A549 (cell line): ENCODE measurements at regions not wholly inside any gene's neighbourhood (a gene's known extent, or its start where the extent isn't known, plus 50 kb on each side); places are given as distances from the start of the nearest gene placed in this dataset.

Source experiments
- ATAC-seq, 2 experiments: fragments of 200-7000 bp in 1 of 2; fragments of >200 bp in 1 of 2; cut with Nextera tagmentation in 1 of 2; cut with Tn5 transposase in 1 of 2; 3 replicates each; pipeline versions ENCODE4 v1.8.0 to v1.9.1; 2018 to 2020; ENCODE audit warnings: mild to moderate bottlenecking in 1 of 2, moderate library complexity in 1 of 2
- CTCF ChIA-PET: fragments of 300-600 bp; sonication (Branson Sonifier 250); formaldehyde crosslinking; extraction: SDS; loops from one replicate; lab custom pipeline; 2021; ENCODE audit warnings: antibody characterized with exemption, inconsistent platforms; lab: Yijun Ruan, JAX
- POLR2A ChIA-PET: fragments of 350-600 bp; formaldehyde crosslinking; extraction: SDS; loops from one replicate; lab custom pipeline; 2021; ENCODE audit warnings: antibody characterized with exemption, inconsistent platforms; lab: Yijun Ruan, JAX
- DNase-seq, 2 experiments: peaks; one replicate each; pipeline versions ENCODE4 v3.0.0 to v3.0.0-alpha.2; 2011 to 2016; ENCODE audit warnings: low read depth in 1 of 2, low spot score in 1 of 2
- FAIRE-seq: peaks from 2 replicates; lab custom pipeline; 2011; peaks lifted over from hg19 to GRCh38; lab: Jason Lieb, UNC
- H3K27ac ChIP-seq, 2 experiments: fragments of >200 bp; sonication (Bioruptor Twin); formaldehyde crosslinking; 3 replicates each; pipeline ENCODE4 v1.5.1; 2016 to 2017
- H3K4me1 ChIP-seq: fragments of >200 bp; sonication (Bioruptor Twin); formaldehyde crosslinking; 3 replicates; pipeline ENCODE4 v1.6.1; 2016
- H3K4me2 ChIP-seq: fragments of >200 bp; sonication (Bioruptor Twin); formaldehyde crosslinking; 3 replicates; pipeline ENCODE4 v1.6.1; 2016
- H3K4me3 ChIP-seq: fragments of >200 bp; sonication (Bioruptor Twin); formaldehyde crosslinking; 3 replicates; pipeline ENCODE4 v1.5.1; 2016
- H3K9me3 ChIP-seq: fragments of >200 bp; sonication (Bioruptor Twin); formaldehyde crosslinking; 3 replicates; pipeline ENCODE4 v1.6.1; 2016
- CBX8 ChIP-seq: fragments of 200-600 bp; sonication (generic); IDR thresholded peaks from 2 replicates; pipeline ENCODE4 v1.6.1; 2016
- CEBPB ChIP-seq, 2 experiments: fragments of >200 bp in 1 of 2; sonication (Bioruptor Twin) in 1 of 2; formaldehyde crosslinking in 1 of 2; IDR thresholded peaks; 2 replicates each; pipeline ENCODE4 v1.6.1; 2012 to 2016
- CHD4 ChIP-seq: fragments of 200-600 bp; sonication (generic); IDR thresholded peaks from 2 replicates; pipeline ENCODE4 v1.6.1; 2016; ENCODE audit warnings: antibody characterized with exemption, mild to moderate bottlenecking, borderline replicate concordance
- EHF ChIP-seq: fragments of 250-450 bp; sonication (Bioruptor Pico); IDR thresholded peaks from 2 replicates; pipeline ENCODE4 v1.5.0; 2020; ENCODE audit warnings: mild to moderate bottlenecking
- EP300 ChIP-seq, 2 experiments: fragments of >200 bp; sonication (Bioruptor Twin); formaldehyde crosslinking; IDR thresholded peaks; 2 replicates in 1 of 2; 3 replicates in 1 of 2; pipeline ENCODE4 v1.6.1; 2016 to 2017
- ESRRA ChIP-seq: fragments of 150-350 bp; IDR thresholded peaks from 2 replicates; pipeline ENCODE4 v1.6.1; 2014; ENCODE audit warnings: mild to moderate bottlenecking, low read length, borderline replicate concordance
- FOSL2 ChIP-seq, 2 experiments: fragments of 450-650 bp in 1 of 2; fragments of >200 bp in 1 of 2; sonication (Bioruptor Twin) in 1 of 2; formaldehyde crosslinking; IDR thresholded peaks; 2 replicates each; pipeline versions ENCODE4 v1.5.0 to v1.6.1; 2016 to 2020; ENCODE audit warnings: mild to moderate bottlenecking in 1 of 2, moderate library complexity in 1 of 2
- GATA3 ChIP-seq: IDR thresholded peaks from 2 replicates; pipeline ENCODE4 v1.6.1; 2012; ENCODE audit warnings: borderline replicate concordance
- HEYL ChIP-seq: fragments of 250-450 bp; sonication (Bioruptor Pico); IDR thresholded peaks from 2 replicates; pipeline ENCODE4 v1.8.0; 2021; ENCODE audit warnings: mild to moderate bottlenecking, moderate library complexity
- HOXA7 ChIP-seq: fragments of 250-450 bp; sonication (Bioruptor Pico); IDR thresholded peaks from 2 replicates; pipeline ENCODE4 v1.5.0; 2020; ENCODE audit warnings: mild to moderate bottlenecking, moderate library complexity
- PHF8 ChIP-seq: fragments of 200-600 bp; sonication (generic); IDR thresholded peaks from 2 replicates; pipeline ENCODE4 v1.6.1; 2016; ENCODE audit warnings: low read depth, mild to moderate bottlenecking, antibody characterized with exemption, moderate library complexity, borderline replicate concordance
- POLR2A ChIP-seq: IDR thresholded peaks from 2 replicates; pipeline ENCODE4 v1.6.1; 2012; ENCODE audit warnings: mild to moderate bottlenecking, low read length
- RCOR1 ChIP-seq: fragments of 150-350 bp; IDR thresholded peaks from 2 replicates; pipeline ENCODE4 v1.6.1; 2014; ENCODE audit warnings: antibody characterized with exemption, low read length, low read depth
- RNF2 ChIP-seq: fragments of 200-600 bp; sonication (generic); IDR thresholded peaks from 2 replicates; pipeline ENCODE4 v1.6.1; 2016; ENCODE audit warnings: low read depth, mild to moderate bottlenecking, antibody characterized with exemption, moderate library complexity, borderline replicate concordance
- SREBF2 ChIP-seq: fragments of 450-650 bp; IDR thresholded peaks from 2 replicates; pipeline ENCODE4 v1.6.1; 2014; ENCODE audit warnings: mild to moderate bottlenecking, moderate library complexity
- TFCP2L1 ChIP-seq: fragments of 250-450 bp; sonication (Bioruptor Pico); IDR thresholded peaks from 2 replicates; pipeline ENCODE4 v1.5.0; 2021; ENCODE audit warnings: mild to moderate bottlenecking
- TP53 ChIP-seq: fragments of 250-450 bp; sonication (Bioruptor Pico); IDR thresholded peaks from 2 replicates; pipeline ENCODE4 v1.5.0; 2021; ENCODE audit warnings: mild to moderate bottlenecking, moderate library complexity
- ZFP36 ChIP-seq: fragments of 450-650 bp; IDR thresholded peaks from 2 replicates; pipeline ENCODE4 v1.6.1; 2014; ENCODE audit warnings: borderline replicate concordance; ENCODE audit not compliant: partially characterized antibody
- ZNF302 ChIP-seq: fragments of 250-450 bp; sonication (Bioruptor Pico); IDR thresholded peaks from 2 replicates; pipeline ENCODE4 v1.9.0; 2021; ENCODE audit warnings: inconsistent platforms, mild to moderate bottlenecking, moderate library complexity
- ZSCAN20 ChIP-seq: fragments of 250-450 bp; sonication (Bioruptor Pico); IDR thresholded peaks from 2 replicates; pipeline ENCODE4 v1.8.0; 2022; ENCODE audit warnings: mild to moderate bottlenecking, moderate library complexity
- WGBS: methylation state at CpG from one replicate; pipeline ENCODE4 v1.1.6; 2017; ENCODE audit errors: missing lambda C conversion rate; 5-methylcytosine and 5-hydroxymethylcytosine counted together
- TF ChIP-seq, protein P1 (sequence below): fragments of 150-350 bp; IDR thresholded peaks from 2 replicates; pipeline ENCODE4 v1.6.1; 2014; ENCODE audit warnings: low read depth, mild to moderate bottlenecking, low read length
- TF ChIP-seq, protein P2 (sequence below): fragments of 450-650 bp; IDR thresholded peaks from 2 replicates; pipeline ENCODE4 v1.6.1; 2014; ENCODE audit warnings: antibody characterized with exemption

DNA sequence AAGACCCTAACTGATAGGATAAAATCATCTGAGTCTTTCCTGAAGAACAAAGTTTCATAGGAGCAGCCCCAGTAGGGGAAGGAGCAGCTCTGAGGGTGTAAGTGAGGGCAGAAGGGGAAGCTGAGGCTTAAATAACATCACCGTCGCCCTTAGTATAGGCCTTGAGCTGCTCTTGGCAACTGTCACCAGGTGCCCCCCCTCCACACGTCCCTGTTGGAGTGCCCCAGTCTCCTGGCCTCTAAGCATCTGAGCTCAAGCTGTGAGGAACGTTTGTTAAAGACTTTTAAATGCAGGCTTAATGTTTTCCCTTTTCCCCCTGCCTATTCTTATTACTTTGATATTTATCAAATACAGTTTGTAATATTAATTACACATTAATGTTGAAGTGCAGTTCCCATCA is 170.6 kb downstream of the ZIC5 start:
- DNase-seq (no peak), FAIRE-seq (no peak)
- H3K27ac ChIP-seq: no peak overlapping the region
- no peaks in the 10 kb centered on the region for H3K9me3 ChIP-seq
- TF ChIP-seq ESRRA: no peak
- TF ChIP-seq FOSL2 (IDR thresholded peaks at IDR 0.05): no peak
- no peak for TF ChIP-seq FOSL2 (CRISPR knock-in tag; IDR thresholded peaks at IDR 0.05)
- no peak for TF ChIP-seq ZFP36
- TF ChIP-seq, protein P1, sequence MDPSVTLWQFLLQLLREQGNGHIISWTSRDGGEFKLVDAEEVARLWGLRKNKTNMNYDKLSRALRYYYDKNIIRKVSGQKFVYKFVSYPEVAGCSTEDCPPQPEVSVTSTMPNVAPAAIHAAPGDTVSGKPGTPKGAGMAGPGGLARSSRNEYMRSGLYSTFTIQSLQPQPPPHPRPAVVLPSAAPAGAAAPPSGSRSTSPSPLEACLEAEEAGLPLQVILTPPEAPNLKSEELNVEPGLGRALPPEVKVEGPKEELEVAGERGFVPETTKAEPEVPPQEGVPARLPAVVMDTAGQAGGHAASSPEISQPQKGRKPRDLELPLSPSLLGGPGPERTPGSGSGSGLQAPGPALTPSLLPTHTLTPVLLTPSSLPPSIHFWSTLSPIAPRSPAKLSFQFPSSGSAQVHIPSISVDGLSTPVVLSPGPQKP: no peak
- TF ChIP-seq HOXA7: no peak
- TF ChIP-seq HEYL (CRISPR knock-in tag): no peak
- TF ChIP-seq CBX8: no peak
- no peak for TF ChIP-seq GATA3
- no peak for TF ChIP-seq TP53 (CRISPR knock-in tag)
- TF ChIP-seq, all 56 proteins: peak for 0
- POLR2A ChIA-PET: no interaction called here
- H3K4me1 ChIP-seq: no peaks in the 10 kb centered on the region
- no peak overlapping the region for H3K4me3 ChIP-seq
- CTCF ChIA-PET: no interaction called here
- ATAC-seq: no peak
- H3K4me2 ChIP-seq: no peak overlapping the region
- 29% methylated on average over 4 of the region's 4 CpGs for WGBS

DNA sequence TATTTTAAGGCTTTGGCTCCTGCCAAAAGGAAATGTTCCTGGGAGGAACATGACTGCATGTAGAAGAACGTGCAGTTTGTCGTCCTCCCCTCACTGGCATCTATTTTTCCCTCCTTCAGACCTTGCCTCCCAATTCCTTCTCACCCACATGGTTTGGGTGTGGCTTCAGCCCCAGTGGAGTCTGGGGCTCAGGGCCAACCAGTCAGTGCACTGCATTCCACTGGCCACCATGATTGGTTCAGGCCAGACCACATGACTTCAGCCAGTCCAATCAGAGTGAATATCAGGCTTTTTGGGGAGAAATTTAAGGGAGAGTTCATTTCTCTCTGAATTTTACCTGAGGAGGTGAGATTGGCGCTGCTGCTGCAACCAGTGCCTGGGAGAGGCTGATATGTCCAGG is 171.6 kb downstream of the ZIC5 start:
- CTCF ChIA-PET: no interaction called here
- WGBS: 91% methylated on average over 3 of the region's 3 CpGs
- Histone ChIP-seq H3K4me2 (no peak overlapping the region), H3K4me1 (no peaks in the 10 kb centered on the region), H3K27ac (no peak overlapping the region), H3K9me3 (no peaks in the 10 kb centered on the region), H3K4me3 (no peak overlapping the region)
- ATAC-seq (no peak), FAIRE-seq (no peak), DNase-seq (no peak)
- TF ChIP-seq HEYL (CRISPR knock-in tag) (no peak), POLR2A (no peak)
- POLR2A ChIA-PET: no interaction called here

DNA sequence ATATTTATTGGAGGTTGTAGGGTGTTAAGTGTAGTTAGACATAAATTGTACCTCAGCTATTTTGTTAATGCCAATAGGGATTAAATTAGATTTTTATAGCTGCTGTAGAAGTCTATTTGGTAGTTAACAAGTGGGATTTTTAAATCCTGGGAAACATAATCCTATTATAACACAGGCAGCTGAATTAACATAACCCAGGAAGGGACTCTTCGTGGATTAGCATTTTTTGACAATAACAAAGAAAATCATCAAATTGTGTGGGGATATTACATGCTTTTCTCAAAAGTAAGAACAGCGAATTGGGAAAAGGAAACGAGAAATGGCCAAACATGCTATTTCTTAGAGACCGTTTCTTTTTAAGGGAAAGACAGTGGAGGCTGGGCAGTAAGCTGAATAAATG is 172.8 kb downstream of the ZIC5 start:
- H3K9me3 ChIP-seq: no peaks in the 10 kb centered on the region
- POLR2A ChIA-PET: no interaction called here
- no peak overlapping the region for H3K4me2 ChIP-seq
- H3K4me3 ChIP-seq: no peak overlapping the region
- no peak overlapping the region for H3K27ac ChIP-seq
- TF ChIP-seq TFCP2L1: no peak
- TF ChIP-seq ZSCAN20 (CRISPR knock-in tag): no peak
- no peak for TF ChIP-seq HEYL (CRISPR knock-in tag)
- TF ChIP-seq POLR2A: no peak
- no peak for TF ChIP-seq EHF (CRISPR knock-in tag)
- TF ChIP-seq, protein P2, sequence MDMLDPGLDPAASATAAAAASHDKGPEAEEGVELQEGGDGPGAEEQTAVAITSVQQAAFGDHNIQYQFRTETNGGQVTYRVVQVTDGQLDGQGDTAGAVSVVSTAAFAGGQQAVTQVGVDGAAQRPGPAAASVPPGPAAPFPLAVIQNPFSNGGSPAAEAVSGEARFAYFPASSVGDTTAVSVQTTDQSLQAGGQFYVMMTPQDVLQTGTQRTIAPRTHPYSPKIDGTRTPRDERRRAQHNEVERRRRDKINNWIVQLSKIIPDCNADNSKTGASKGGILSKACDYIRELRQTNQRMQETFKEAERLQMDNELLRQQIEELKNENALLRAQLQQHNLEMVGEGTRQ: no peak
- TF ChIP-seq PHF8: no peak
- no peak for TF ChIP-seq RCOR1
- no peak for TF ChIP-seq SREBF2
- no peak for TF ChIP-seq CHD4
- no peak for TF ChIP-seq RNF2
- no peak for FAIRE-seq
- H3K4me1 ChIP-seq: no peaks in the 10 kb centered on the region
- WGBS: 66% methylated on average over 4 of the region's 4 CpGs
- no peak for DNase-seq
- ATAC-seq: no peak
- CTCF ChIA-PET: no interaction called here

DNA sequence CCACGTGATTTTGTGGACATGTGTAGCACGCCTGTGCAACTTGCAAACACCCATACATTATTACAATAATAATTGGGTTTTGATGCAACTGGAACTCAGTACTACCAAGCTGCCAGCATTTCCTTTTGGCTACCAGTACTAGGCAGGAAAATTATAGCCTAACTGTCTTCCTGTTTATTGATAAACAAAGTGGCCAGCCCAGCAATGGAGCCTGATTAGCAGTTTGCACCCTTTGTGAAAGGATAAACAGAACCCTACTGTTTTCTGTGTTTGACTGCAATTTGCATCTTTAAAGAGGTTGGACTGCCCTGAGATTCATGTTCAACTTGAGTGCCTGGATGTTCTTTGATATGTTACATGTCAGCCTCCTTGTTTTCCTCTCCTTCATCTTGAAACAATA is 173.9 kb downstream of the ZIC5 start:
- H3K4me1 ChIP-seq: no peaks in the 10 kb centered on the region
- no peak overlapping the region for H3K4me2 ChIP-seq
- FAIRE-seq: no peak
- CTCF ChIA-PET: no interaction called here
- H3K9me3 ChIP-seq: no peaks in the 10 kb centered on the region
- no peak for DNase-seq
- no peak for TF ChIP-seq EP300 (IDR thresholded peaks at IDR 0.05)
- no peak for TF ChIP-seq ZFP36
- TF ChIP-seq POLR2A: no peak
- TF ChIP-seq CEBPB (IDR thresholded peaks at IDR 0.05): no peak
- TF ChIP-seq ZNF302 (CRISPR knock-in tag): no peak
- POLR2A ChIA-PET: no interaction called here
- H3K4me3 ChIP-seq: no peak overlapping the region
- no peak overlapping the region for H3K27ac ChIP-seq
- WGBS: 19% methylated on average over 2 of the region's 2 CpGs
- ATAC-seq: no peak
